Esophagus muscularis mucosa (tissue), 4 donors: ENCODE measurements at regions not wholly inside any gene's neighbourhood (a gene's known extent, or its start where the extent isn't known, plus 50 kb on each side); places are given as distances from the start of the nearest gene placed in this dataset.

Experiments used
- DNase-seq: peaks from one replicate; pipeline ENCODE4 v3.0.0-alpha.2; 2017; ENCODE audit errors: extremely low spot score
- H3K27ac ChIP-seq, 4 donors: fragments of 200-600 bp; sonication (generic); replicated peaks in 1 of 4; 1 replicate in 3 of 4; 2 replicates in 1 of 4; pipeline ENCODE4 v1.5.1; 2016 to 2019; ENCODE audit warnings: mild to moderate bottlenecking in 1 of 4
- H3K27me3 ChIP-seq, 4 donors: fragments of 200-600 bp; sonication (generic); one replicate each; pipeline versions ENCODE4 v1.5.1 to v1.6.0; 2016 to 2019
- H3K36me3 ChIP-seq, 4 donors: fragments of 200-600 bp; sonication (generic); one replicate each; pipeline ENCODE4 v1.5.1; 2016 to 2019
- H3K4me1 ChIP-seq, 4 donors: fragments of 200-600 bp; sonication (generic); one replicate each; pipeline ENCODE4 v1.5.1; 2016 to 2019
- H3K4me3 ChIP-seq, 4 donors: fragments of 200-600 bp; sonication (generic); 1 replicate in 2 of 4; 2 replicates in 2 of 4; pipeline ENCODE4 v1.5.1; 2016 to 2019; ENCODE audit warnings: mild to moderate bottlenecking in 4 of 4, moderate library complexity in 1 of 4
- H3K9me3 ChIP-seq, 4 donors: fragments of 200-600 bp; sonication (generic); 1 replicate in 3 of 4; 2 replicates in 1 of 4; pipeline ENCODE4 v1.5.1; 2016 to 2019
- EP300 ChIP-seq: sonication (generic); formaldehyde crosslinking; IDR thresholded peaks from one replicate; pipeline ENCODE4 v1.6.1; 2017; ENCODE audit warnings: antibody characterized with exemption
- POLR2A ChIP-seq: fragments of 450-650 bp; IDR thresholded peaks from one replicate; pipeline ENCODE4 v1.6.1; 2017; ENCODE audit warnings: antibody characterized with exemption, moderate library complexity, mild to moderate bottlenecking, low read depth
- POLR2AphosphoS5 ChIP-seq, 2 donors: sonication (generic); formaldehyde crosslinking; IDR thresholded peaks; one replicate each; pipeline ENCODE4 v1.6.1; 2017; ENCODE audit warnings: antibody characterized with exemption in 2 of 2
- WGBS: methylation state at CpG from one replicate; pipeline ENCODE4 v1.1.5; 2018; 5-methylcytosine and 5-hydroxymethylcytosine counted together
- intact Hi-C: fragments of 100-400 bp; cut with DNase I; formaldehyde crosslinking; loops from one replicate; pipeline ENCODE4 v1.15.1; 2023
- TF ChIP-seq, protein P1 (sequence below), 3 experiments: fragments of 200-600 bp in 2 of 3; fragments of 450-650 bp in 1 of 3; sonication (generic) in 2 of 3; IDR thresholded peaks; one replicate each; pipeline ENCODE4 v1.5.1; 2017 to 2019; ENCODE audit warnings: antibody characterized with exemption in 3 of 3, mild to moderate bottlenecking in 2 of 3, moderate library complexity in 1 of 3

DNA sequence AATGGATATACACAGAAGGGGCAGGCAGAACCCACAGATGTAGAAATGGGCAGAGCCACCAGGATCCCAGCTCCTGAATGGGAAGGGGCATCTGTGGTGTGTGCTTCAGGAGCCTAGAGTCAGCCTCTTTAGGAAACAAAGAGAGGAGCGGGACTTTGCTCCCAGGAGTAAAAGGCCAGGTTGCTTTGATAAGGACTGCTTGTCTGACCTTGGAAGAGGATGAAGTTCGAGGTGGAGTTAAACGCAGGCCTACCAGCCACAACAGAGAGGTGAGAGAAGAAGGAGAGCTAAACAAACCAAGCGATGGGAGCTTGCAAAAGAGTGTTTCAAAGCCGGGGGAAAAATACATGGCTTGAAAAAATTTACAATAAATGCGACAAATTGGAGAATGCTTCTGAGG is 49.9 kb upstream of the TMPRSS2 start:
- H3K27me3 ChIP-seq = peaks cover 0 to 28% (median 0%) of the 10 kb centered on the region in 4 donors
- H3K36me3 ChIP-seq = no peaks in the 10 kb centered on the region
- WGBS = 66% methylated on average over 6 of the region's 6 CpGs
- TF ChIP-seq POLR2AphosphoS5 (IDR thresholded peaks at IDR 0.05) (no peak), POLR2A (no peak), EP300 (no peak)
- TF ChIP-seq, protein P1, sequence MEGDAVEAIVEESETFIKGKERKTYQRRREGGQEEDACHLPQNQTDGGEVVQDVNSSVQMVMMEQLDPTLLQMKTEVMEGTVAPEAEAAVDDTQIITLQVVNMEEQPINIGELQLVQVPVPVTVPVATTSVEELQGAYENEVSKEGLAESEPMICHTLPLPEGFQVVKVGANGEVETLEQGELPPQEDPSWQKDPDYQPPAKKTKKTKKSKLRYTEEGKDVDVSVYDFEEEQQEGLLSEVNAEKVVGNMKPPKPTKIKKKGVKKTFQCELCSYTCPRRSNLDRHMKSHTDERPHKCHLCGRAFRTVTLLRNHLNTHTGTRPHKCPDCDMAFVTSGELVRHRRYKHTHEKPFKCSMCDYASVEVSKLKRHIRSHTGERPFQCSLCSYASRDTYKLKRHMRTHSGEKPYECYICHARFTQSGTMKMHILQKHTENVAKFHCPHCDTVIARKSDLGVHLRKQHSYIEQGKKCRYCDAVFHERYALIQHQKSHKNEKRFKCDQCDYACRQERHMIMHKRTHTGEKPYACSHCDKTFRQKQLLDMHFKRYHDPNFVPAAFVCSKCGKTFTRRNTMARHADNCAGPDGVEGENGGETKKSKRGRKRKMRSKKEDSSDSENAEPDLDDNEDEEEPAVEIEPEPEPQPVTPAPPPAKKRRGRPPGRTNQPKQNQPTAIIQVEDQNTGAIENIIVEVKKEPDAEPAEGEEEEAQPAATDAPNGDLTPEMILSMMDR (IDR thresholded peaks at IDR 0.05) = no peak
- intact Hi-C loops = no loop called here
- no peaks in the 10 kb centered on the region for H3K9me3 ChIP-seq
- no peak overlapping the region for H3K4me3 ChIP-seq
- H3K27ac ChIP-seq = no peak overlapping the region
- no peak for DNase-seq
- H3K4me1 ChIP-seq = no peaks in the 10 kb centered on the region
